Activated CD4-positive, alpha-beta T cell treated with anti-CD3 and anti-CD28 coated beads, Interleukin-2, Interleukin-6, amounts not matched to agents 100 ng/mL and 50 ng/mL, durations not matched to agents 16 hours and 8 hours (primary cell): ENCODE measurements at regions not wholly inside any gene's neighbourhood (a gene's known extent, or its start where the extent isn't known, plus 50 kb on each side); places are given as distances from the start of the nearest gene placed in this dataset.
A peak's percentile ranks its signal among the peaks of the same experiment; 100 is the strongest.
"Not testable (repeated sequence)": the region's sequence is repeated elsewhere in the genome, so short reads cannot be mapped to it uniquely, and the experiment has no call there.

Source experiments
- DNase-seq: peaks from one replicate; pipeline ENCODE4 v3.0.0-alpha.2; 2020

DNA sequence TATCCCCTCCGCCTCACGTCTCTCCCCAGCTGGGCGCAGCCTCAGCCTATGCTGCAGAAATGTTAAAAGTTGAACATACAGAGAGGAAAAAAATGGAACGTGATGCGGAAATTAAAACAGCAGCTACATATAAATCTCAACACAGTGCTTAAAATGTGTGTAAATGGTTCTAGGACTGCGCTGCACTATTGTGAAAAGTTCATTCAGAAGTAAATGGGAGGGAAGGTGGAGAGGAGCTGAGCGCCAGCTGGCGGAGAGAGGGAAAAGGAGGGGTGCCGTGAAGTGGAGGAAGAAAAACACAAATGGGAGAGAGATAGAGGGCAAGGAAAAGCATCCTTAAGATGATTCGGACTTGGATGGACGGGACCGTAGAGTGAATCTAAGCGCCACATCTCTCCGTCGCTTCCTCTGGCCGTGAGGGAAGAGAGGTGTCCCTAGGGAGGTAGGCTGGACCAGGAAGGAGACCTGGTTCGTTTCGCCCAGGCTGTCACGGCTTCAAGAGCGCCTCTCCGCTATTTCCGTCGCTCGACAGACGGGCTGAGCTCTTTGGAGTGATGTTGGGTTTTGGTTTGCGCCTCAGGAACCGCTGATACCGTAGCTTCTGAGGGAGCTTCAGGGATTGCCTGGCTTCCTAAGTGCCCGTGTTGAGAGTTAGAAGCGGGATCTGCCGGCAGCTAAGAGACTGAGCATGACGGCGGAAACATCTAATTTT, 113.7 kb downstream of the TRIM27 start:
- DNase-seq = no peak

DNA sequence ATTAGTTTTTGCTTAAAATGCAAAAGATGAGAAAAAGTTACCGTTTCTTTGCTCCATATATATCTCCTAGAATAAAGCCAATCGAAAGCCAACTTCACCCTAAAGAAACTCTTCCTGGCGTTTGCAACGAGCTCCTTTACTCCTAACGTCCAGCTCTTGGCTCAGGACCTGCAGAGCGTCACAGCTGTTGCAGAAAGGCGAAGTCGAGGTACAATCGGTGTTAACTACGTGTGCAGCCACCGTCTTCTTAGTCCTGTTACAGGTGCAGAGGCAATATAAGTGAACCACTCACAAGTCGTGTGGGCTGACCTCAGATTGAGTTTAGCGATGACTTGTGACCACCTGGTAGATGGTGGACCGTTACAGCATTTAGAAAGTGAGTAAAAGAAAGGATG, 113.1 kb downstream of the TRIM27 start:
- DNase-seq = no peak

DNA sequence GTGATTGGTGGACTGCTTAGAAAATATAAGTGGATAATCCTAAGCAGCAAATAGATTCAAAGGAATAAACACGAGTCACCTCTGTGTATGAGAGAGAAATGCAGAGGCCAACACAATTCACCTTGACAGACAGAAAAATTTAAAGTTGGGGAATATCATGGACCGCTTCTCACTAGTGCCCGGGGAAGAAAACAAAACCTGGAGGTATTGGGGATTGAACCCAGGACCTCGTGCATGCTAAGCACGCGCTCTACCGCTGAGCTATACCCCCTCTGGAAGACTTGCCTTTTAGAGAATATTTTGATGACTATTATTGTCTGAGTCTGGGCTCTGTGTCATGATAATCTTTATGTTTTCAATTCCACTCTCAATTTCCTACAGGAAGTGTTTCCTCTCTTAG, 111.9 kb downstream of the TRIM27 start:
- peak; percentile 72 for DNase-seq

DNA sequence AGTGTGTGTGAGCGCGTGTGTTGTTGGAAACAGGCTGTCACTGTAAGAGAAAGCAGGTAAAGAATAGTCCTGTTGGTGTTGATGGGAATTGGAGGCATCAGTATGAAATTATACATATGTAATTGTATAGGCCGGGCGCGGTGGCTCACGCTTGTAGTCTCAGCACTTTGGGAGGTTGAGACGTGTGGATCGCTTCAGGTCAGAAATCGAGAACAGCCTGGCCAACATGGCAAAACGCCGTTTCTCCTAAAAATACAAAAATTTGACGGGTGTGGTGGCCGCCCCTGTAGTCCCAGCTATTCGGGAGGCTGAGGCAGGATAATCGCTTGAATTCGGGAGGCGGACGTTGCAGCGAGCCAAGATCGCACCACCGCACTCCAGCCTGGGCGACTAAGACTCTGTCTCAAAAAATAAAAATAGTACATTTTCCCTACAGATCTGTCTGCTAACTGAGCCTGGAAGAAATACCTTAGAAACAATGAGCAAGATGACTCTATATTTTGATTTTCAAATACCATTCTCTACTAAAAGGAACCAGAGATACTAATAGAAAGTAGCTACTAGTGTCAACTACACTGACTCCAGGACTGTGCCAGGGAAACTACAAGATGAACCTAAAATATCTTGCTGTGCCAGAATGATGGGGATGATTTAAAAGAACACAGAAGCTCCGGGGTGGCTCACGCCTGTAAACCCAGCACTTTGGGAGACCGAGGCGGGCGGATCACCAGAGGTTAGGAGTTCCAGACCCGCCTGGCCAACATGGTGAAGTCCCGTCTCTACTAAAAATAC, 110.8 kb downstream of the TRIM27 start:
- no peak for DNase-seq

DNA sequence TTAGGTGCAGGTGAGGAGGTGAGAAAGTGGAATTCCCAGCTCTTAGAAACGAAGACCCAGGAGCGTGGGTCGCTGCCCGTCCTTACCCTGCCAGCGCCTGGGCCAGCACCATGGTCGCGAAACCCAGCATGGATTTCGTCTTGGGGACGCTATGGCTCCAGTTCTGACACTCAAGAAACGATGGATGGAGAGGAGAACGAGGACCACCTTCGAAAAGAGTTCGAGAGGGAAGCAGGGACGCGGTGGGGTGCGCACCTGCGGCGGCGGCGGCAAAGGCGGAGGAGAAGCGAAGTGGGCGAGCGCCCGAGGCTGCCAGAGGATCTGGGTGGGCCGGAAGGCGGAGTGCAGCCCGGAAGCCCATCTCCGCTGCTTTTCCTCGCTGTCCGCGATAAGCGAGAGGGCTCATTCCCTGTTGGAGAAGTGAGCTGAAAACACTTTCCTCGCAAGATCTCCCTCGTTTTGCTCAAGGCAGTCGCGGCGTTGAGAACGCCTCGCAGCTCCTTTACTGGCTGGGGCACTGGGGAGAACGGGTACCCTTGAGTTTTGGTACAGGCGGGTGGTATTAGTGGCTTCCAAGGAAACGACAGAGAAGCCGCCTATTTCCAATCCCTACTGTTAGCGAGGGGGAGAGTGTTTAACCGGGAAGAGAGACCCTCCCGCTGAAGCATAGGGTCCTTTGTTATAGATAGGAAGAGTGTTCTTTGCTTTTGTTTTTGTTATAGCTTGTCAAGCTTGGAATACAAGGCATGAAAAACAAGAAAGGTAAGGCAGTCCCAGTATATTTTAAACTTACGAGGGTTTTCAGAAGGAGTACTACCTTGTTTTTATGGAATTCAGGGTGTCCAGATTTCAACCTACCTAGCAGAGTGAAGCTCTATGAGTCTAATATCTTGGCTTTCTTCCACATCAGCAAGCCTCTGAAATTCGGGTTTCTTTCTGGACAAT, 109.5 kb downstream of the TRIM27 start:
- no peak for DNase-seq

DNA sequence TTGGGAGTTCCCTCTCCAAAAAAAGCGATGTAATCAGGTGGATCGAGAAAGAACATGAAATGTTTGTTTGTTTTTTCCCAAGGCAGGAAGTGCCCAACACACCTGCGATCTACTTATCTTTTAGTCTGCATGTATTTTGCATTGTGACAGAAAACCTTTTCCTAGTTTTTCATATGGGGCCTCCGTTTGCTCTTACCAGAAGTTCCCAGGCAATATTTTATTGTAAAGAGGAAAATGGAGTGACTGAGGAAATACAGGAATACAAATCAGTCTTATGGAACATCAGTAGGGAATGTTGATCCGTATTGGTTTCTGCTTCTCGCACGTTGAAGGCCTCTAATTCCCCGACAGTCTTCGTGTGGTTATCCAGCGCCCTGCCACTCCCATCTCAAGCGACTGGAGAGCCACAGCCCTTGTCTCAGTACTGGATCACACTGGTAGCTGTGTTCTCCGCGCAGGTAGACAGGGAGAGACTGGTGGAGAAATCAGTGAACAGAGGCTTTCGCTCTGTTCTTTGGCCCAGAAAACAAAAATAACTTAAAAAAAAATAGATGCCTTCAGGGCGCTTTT, 107.4 kb downstream of the TRIM27 start:
- no peak for DNase-seq

DNA sequence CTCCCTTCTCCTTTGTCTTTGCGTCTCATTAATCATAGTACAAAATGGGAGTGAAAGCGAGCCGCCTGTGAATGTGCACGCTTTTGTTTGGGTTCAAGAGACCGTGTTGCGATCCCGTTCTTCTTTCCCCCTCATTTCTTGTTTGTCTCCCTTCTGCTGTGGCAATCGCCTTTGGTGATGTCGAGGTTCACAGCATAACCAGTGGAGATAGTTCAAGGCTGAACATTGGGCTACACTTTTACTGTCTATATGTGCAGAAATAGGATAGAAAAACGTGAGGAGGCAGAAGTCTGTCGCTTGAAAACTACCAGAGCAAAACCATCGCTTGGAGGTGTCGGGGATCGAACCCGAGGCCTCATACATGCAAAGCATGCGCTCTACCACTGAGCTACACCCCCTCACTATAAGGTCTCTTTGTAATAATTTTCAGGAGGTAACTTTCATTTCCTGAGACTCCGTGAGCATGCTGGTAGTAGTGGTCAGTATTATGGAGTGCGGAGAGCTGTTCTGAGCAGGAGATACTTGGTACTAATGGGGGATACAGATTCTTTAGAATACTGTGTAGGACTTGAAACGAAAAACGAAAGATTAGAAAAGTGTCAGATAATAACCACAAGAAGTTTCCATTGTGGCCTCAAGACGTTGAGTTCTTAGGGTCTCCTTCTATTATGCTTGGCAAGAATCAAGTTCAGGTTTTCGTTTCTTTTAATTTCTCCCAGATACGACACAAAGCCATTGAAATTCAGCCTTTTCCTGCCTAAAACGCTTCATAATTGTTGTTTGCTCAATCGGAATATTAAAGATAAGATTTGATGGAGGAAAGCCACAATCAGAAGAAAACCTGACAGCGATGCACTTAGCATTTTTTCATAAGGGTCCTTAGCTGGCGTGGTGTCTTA, 106.6 kb downstream of the TRIM27 start:
- peak; percentile 90 for DNase-seq

DNA sequence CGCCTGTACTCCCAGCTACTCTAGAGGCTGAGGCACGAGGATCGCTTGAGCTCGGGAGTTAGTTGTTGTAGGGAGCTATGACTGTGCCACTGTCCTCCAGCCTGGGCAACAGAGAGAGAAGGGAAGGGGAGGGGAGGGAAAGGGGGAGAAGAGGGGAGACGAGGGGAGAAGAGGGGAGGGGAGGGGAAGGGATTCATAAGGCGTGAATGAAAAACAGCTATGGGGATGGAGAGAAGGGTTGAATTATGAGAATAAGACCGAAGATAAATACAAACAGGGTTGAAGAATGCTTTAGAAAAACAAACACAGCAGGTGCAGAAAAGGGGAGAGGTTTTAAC, 106.0 kb downstream of the TRIM27 start:
- no peak for DNase-seq

DNA sequence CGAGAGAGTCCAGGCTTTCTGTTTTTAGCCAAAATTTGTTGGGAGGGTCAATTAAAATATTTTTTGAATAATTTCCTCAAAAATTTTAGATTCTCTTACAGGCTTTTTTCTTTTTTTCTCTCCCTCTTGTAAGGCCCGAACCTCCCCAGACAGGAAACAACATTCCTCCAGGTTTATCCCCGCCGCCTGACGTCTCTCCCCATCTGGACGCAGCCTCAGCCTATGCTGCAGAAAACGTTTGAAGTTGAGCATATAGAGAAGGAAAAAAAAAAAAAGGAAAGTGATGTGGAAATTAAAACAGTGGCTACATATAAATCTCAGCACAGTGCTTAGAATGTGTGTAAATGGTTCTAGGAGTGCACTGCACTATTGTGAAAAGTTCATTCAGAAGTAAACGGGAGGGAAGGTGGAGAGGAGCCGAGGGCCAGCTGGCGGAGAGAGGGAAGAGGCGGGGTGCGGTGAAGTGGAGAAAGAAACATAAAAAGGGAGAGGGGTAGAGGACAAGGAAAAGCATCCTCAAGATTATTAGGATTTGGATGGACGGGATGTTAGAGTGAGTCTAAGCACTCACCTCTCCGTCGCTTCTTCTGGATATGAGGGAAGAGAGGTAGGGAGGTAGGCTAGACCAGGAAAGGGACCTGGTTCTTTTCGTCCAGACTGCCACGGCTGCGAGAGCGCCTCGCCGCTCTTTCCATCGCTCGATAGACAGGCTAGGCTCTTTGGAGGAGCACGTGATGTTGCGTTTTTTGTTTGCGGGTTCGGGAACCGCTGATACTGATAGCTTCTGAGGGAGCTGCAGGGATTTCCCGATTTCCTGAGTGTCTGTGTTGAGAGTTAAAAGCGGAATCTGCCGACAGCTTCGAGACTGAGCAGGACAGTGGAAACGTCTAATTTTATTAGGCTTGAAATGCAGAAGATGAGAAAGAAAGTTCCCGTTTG, 98.7 kb downstream of the TRIM27 start:
- no peak for DNase-seq

DNA sequence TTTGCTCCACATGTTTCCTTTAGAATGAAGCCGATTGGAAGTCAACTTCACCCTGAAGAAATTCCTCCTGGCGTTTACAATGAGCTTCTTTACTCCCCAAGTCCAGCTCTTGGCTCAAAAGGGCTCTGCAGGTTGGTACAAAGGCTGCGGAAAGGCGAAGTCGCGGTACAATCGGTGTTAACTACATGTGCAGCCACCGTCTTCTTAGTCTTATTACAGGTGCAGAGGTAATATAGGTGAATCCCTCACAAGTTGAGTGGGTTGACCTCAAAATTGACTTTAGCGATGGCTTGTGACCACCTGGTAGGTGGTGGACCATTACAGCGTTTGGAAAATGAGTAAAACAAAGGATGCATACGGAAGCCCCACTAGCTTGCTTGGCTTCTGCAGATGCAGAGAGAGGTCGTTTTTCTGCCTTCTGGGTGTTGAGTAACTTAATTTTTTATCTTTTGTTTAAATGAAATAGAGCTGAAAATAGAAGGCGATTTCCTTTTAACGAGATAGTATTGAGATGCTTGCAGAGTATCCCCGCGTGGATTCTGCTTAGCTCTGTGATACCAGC, 98.0 kb downstream of the TRIM27 start:
- no peak for DNase-seq

DNA sequence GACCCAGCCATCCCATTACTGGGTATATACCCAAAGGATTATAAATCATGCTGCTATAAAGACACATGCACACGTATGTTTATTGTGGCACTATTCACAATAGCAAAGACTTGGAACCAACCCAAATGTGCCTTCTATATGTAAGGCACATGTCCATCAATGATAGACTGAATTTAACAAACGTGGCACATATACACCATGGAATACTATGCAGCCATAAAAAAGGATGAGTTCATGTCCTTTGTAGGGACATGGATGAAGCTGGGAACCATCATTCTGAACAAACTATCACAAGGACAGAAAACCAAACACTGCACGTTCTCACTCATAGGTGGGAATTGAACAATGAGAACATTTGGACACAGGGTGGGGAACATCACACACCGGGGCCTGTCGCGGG, 92.1 kb downstream of the TRIM27 start:
- DNase-seq = not testable (repeated sequence)

DNA sequence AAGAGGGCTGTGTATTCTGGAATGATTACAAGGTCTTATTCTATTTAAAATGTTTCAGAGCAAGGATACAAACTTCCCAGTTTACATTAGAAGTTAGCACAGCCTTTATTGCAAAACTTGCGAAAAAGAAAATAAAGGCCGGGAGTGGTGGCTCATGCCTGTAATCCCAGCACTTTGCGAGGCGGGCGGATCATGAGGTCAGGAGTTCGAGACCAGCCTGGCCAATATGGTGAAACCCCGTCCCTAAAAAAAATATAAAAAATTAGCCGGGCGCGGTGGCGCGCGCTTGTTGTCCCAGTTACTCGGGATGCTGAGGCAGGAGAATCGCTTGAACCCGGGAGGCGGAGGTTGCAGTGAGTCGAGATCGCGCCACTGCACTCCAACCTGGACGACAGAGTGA, 87.1 kb downstream of the TRIM27 start:
- peak; percentile 32 for DNase-seq

DNA sequence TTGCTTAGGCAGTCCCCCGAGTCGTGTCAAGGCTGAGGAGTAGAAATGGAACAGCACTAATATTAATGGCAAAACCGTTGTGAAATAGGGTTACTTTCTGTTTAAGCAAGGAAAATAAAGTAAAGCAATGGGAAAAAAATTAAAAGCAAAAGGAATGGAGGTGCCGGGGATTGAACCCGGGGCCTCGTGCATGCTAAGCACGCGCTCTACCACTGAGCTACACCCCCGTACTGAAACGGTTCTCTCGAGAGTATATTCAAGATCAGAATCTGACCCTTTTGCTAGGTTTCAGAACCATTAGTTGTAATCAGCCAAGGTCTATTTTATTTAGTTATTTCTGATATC, 85.5 kb downstream of the TRIM27 start:
- peak; percentile 82 for DNase-seq

DNA sequence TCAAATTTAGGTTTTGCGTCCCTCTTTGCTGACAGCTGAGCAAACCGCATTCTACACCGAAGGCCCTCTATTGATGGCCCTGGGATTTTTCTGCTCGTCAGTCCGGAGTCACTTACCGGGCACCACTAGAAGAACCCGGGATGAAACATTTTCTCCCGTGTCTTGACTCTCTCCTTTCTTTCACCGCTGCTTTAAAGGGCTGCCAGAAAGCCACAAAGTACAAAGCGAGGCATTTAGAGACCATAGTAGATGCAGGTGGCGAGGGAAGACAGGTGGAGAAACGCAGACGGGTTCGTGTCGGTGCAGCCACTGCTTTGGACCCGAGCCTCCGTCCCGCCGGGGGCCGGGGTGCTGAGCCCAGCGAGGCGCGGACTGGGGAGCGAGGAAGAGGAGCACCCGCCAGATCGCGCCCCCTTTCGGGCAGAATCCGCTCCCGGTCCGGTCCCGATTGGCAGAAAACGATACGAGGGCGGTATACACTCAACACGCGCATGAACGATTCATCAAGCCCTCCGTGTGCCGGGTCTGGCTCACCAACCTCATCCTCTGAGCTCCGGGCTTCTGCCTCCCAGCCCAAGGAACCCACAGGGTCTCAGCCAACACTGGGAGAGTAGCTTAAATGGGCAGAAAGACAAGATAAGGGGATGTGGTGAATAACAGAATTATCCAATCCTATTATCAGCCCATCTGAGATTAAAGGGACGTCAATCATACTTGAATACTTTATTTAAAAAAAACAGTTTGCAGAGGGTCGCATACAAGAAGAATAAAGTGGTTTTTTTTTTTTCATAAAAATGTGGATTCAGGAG, 84.9 kb downstream of the TRIM27 start:
- DNase-seq = peak; percentile 94

DNA sequence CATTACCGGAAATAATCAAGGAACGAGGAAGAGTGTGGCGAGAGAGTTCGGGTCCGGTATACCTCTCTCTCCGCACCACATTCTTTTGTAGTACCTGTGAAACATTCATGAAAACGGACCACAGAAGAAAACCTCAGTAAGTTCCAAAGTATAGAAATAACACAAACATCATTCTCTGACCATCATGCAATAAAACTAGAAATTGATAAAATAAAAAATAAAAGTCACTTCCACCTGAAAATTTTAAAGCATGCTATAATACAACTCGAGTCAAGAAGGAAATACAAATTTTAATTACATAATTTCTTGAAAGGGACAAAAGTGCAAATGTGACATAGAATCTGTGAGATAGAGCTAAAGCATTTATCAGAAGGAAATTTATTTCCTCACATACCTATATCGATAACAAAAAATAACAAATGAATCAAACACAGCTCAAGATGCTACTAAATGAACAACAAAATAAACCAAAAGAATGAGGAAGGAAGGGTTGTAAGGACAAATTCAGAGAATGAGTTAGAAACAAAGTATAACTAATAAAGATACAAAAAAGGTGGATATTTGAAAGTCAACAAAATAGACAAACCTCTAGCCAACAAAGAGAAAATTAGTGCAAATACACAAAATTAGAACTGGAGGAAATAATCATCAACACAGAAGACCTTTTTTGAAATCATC, 84.2 kb downstream of the TRIM27 start:
- DNase-seq = no peak

DNA sequence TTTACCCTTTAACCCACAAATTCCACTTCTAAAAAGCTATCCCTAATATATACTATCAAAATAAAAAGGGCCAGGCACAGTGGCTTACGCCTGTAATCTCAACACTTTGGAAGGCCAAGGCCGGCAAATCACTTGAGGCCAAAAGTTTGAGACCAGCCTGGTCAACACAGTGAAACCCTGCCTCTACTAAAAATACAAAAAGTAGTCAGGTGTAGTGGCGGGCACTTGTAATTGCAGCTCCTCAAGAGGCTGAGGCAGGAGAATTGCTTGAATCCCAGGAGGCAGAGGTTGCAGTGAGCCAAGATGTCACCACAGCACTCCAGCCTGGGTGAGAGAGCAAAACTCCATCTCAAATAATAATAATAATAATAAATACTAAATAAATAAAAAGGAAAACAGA, 82.5 kb downstream of the TRIM27 start:
- no peak for DNase-seq

DNA sequence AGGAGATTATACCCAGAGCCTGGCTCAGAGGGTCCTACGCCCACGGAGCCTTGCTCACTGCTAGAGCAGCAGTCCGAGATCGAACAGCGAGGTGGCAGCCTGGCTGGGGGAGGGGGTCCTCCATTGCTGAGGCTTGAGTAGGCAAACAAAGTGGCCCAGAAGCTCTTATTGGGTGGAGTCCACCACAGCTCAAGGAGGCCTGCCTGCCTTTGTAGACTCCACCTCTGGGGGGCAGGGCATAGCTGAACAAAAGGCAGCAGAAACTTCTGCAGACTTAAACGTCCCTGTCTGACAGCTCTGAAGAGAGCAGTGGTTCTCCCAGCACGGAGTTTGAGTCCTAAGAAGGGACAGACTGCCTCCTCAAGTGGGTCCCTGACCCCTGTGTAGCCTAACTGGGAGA, 75.0 kb downstream of the TRIM27 start:
- peak; percentile 31 for DNase-seq
